Cardiac muscle cell (in vitro differentiated cells and primary cell): ENCODE measurements at regions not wholly inside any gene's neighbourhood (a gene's known extent, or its start where the extent isn't known, plus 50 kb on each side); places are given as distances from the start of the nearest gene placed in this dataset.
"Not testable (repeated sequence)": the region's sequence is repeated elsewhere in the genome, so short reads cannot be mapped to it uniquely, and the experiment has no call there.

Source experiments
- DNase-seq, 2 donors: peaks; one replicate each; pipeline versions ENCODE4 v3.0.0 to v3.0.0-alpha.2; 2010 to 2017; ENCODE audit warnings: low read depth in 1 of 2, low spot score in 1 of 2
- H3K27ac ChIP-seq: fragments of 200-600 bp; sonication (generic); 2 replicates; pipeline ENCODE4 v1.5.1; 2016
- H3K27me3 ChIP-seq: fragments of 200-600 bp; sonication (generic); 2 replicates; pipeline ENCODE4 v1.6.0; 2016; ENCODE audit warnings: control low read depth
- H3K36me3 ChIP-seq: fragments of 200-600 bp; sonication (generic); 2 replicates; pipeline ENCODE4 v1.5.1; 2016; ENCODE audit warnings: control low read depth
- H3K4me1 ChIP-seq: fragments of 200-600 bp; sonication (generic); 2 replicates; pipeline ENCODE4 v1.8.1; 2017; ENCODE audit warnings: low read depth, mild to moderate bottlenecking, mixed run types
- H3K4me3 ChIP-seq: fragments of 200-600 bp; sonication (generic); 2 replicates; pipeline ENCODE4 v1.5.1; 2016; ENCODE audit warnings: mild to moderate bottlenecking
- H3K9me3 ChIP-seq: fragments of 200-600 bp; sonication (generic); 2 replicates; pipeline ENCODE4 v1.5.1; 2017; ENCODE audit warnings: low read depth, mild to moderate bottlenecking, control low read depth
- TF ChIP-seq, protein P1 (sequence below): IDR thresholded peaks from 2 replicates; pipeline ENCODE4 v1.5.1; 2012; ENCODE audit warnings: low read depth, mild to moderate bottlenecking, low read length

DNA sequence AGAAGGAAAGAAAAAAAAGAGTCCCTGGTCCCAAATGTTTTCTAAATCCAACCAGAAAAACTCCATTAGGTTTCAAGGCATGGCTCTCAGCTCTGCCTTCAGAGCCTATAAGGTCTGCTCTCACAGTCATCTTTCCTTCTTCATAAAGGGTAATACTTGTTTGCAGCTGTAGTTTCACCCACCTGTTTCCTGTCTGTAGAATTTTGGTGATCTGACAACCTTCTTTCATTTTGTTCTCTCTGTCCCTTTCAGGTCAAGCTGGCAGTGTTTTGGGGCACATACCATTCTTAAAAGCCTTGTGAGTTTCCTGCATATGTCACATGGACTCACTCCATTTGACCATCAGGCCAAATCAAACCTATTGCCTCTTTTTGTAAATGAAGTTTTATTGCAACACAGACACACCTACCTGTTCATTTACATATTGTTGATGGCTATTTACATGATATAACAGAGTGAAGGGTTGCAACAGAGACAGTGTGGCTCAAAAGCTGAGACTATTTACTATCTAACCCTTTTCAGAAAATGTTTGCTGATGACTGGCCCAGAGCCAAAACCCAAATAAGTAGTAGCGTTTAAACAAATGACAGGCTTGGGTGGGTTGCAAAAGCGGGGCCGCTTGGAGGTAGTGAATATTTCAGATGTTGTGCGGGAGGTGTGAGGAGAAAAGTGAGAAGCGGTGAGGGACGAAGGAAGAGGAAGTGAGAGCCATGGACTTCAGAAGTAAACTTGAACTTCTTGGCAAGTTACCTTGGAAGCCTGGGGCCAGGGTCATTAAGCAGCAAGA is 292.7 kb upstream of the PROK2 start:
- Histone ChIP-seq H3K9me3 (no peaks in the 10 kb centered on the region), H3K27me3 (no peaks in the 10 kb centered on the region), H3K36me3 (no peaks in the 10 kb centered on the region), H3K27ac (no peak overlapping the region), H3K4me1 (no peaks in the 10 kb centered on the region), H3K4me3 (no peak overlapping the region)
- TF ChIP-seq, protein P1, sequence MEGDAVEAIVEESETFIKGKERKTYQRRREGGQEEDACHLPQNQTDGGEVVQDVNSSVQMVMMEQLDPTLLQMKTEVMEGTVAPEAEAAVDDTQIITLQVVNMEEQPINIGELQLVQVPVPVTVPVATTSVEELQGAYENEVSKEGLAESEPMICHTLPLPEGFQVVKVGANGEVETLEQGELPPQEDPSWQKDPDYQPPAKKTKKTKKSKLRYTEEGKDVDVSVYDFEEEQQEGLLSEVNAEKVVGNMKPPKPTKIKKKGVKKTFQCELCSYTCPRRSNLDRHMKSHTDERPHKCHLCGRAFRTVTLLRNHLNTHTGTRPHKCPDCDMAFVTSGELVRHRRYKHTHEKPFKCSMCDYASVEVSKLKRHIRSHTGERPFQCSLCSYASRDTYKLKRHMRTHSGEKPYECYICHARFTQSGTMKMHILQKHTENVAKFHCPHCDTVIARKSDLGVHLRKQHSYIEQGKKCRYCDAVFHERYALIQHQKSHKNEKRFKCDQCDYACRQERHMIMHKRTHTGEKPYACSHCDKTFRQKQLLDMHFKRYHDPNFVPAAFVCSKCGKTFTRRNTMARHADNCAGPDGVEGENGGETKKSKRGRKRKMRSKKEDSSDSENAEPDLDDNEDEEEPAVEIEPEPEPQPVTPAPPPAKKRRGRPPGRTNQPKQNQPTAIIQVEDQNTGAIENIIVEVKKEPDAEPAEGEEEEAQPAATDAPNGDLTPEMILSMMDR: no peak
- no peak for DNase-seq

GRCh38 chr3:72075848-72076247 is 290.9 kb upstream of the PROK2 start:
- H3K27ac ChIP-seq, H3K36me3 ChIP-seq, H3K27me3 ChIP-seq, H3K4me1 ChIP-seq, DNase-seq, H3K9me3 ChIP-seq, H3K4me3 ChIP-seq: not testable (repeated sequence)

DNA sequence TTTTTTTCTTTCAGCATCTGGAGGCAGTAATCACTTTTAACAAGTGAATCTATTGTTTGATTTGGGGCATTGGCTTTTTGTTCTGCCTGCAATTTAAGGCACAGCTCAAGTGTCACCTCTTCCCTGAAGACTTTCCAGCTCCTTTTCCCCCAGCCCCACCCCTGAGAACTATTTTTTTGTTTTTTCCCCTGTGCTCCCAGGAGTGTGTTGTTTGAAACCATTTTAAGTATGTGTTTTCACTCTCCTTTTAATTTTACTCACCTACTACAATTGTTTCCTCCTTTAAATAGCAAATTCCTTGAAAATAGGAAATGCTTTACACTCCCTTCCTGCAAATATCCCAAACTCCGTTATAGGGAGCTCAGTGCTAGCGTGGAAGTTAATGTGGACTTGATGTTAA is 286.7 kb upstream of the PROK2 start:
- Histone ChIP-seq H3K4me3 (no peak overlapping the region), H3K27ac (no peak overlapping the region), H3K36me3 (no peaks in the 10 kb centered on the region), H3K27me3 (no peaks in the 10 kb centered on the region), H3K4me1 (no peaks in the 10 kb centered on the region), H3K9me3 (no peaks in the 10 kb centered on the region)
- DNase-seq: no peak
- TF ChIP-seq, protein P1: no peak

DNA sequence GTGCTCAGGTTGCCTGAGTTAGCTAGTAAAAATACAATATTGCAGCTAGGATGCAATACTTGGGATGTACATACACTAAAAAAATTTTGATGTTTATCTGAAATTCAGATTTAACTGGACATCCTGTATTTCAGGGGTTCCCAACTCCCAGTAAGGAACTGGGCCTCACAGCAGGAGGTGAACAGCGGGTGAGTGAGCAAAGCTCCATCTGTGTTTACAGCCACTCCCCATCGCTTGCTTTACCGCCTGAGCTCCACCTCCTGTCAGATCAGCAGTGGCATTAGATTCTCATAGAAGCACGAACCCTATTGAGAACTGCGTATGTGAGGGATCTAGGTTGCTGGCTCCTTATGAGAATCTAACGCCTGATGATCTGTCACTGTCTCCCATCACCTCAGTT is 285.1 kb upstream of the PROK2 start:
- no peaks in the 10 kb centered on the region for H3K4me1 ChIP-seq
- H3K27ac ChIP-seq: no peak overlapping the region
- TF ChIP-seq, protein P1: no peak
- no peak overlapping the region for H3K4me3 ChIP-seq
- H3K36me3 ChIP-seq: no peaks in the 10 kb centered on the region
- H3K27me3 ChIP-seq: no peaks in the 10 kb centered on the region
- DNase-seq: no peak
- no peaks in the 10 kb centered on the region for H3K9me3 ChIP-seq

DNA sequence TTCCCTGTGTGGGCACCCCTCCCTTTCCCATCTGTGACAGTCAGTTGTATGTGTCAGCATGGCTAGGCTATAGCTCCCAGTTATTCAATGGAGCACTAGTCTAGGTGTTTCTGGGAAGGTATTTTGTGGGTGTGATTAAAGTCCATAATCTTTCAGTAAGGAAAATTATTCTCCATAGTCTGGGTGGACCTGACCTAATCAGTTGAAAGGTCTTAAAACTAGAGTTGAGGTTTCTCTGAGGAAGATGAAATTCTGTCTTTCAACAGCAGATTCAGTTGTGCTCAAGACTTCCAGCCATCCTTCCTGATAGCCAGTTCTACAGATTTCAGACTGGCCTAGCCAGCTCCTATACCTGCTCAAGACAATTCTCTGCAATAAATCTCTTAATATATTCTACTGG is 284.6 kb upstream of the PROK2 start:
- no peak for DNase-seq

DNA sequence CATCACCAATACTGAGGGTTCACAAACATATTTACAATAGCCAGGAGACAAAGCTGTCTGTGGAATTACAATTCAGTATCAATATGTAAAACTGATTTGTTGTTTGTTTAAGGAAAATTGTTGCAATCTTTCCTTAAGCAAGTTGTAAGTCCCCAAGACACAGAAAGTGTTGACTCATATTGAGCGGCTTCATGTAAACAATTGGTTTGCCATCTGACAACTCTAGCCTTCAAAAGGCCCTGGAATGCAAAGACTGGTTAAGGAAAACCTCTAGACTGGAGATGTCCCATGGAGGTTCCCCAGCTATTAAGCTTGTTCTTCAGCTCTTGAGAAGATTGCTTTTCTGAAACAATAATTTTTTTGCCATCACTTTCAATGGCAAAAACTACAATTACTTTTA is 283.7 kb upstream of the PROK2 start:
- H3K27ac ChIP-seq: no peak overlapping the region
- no peaks in the 10 kb centered on the region for H3K4me1 ChIP-seq
- no peaks in the 10 kb centered on the region for H3K27me3 ChIP-seq
- H3K36me3 ChIP-seq: no peaks in the 10 kb centered on the region
- DNase-seq: no peak
- TF ChIP-seq, protein P1: no peak
- H3K9me3 ChIP-seq: no peaks in the 10 kb centered on the region
- no peak overlapping the region for H3K4me3 ChIP-seq

More for the DNA sequence above, 284.6 kb upstream of the PROK2 start:
- H3K4me3 ChIP-seq: no peak overlapping the region
- TF ChIP-seq, protein P1: no peak
- no peaks in the 10 kb centered on the region for H3K4me1 ChIP-seq
- no peaks in the 10 kb centered on the region for H3K36me3 ChIP-seq
- H3K27me3 ChIP-seq: no peaks in the 10 kb centered on the region
- no peak overlapping the region for H3K27ac ChIP-seq
- H3K9me3 ChIP-seq: no peaks in the 10 kb centered on the region
